ENCODE measurements at regions not wholly inside any gene's neighbourhood (a gene's known extent, or its start where the extent isn't known, plus 50 kb on each side); places are given as distances from the start of the nearest gene placed in this dataset.

GRCh38 chr21:27058673-27059605, 92.1 kb upstream of the ADAMTS5 start:
- TF ChIP-seq CTCF (IDR thresholded peaks at IDR 0.05; ENCODE audit: low read depth, low read length, poor library complexity, severe bottlenecking), result no peak
- no peak for TF ChIP-seq EZH2phosphoT487 (IDR thresholded peaks at IDR 0.05; ENCODE audit: borderline replicate concordance, low read length)
